KG1 (cell line): ENCODE measurements at regions not wholly inside any gene's neighbourhood (a gene's known extent, or its start where the extent isn't known, plus 50 kb on each side); places are given as distances from the start of the nearest gene placed in this dataset.
"Not testable (repeated sequence)": the region's sequence is repeated elsewhere in the genome, so short reads cannot be mapped to it uniquely, and the experiment has no call there.

Source experiments
- DNase-seq: peaks from one replicate; lab custom pipeline; 2025; lab: John Stamatoyannopoulos, UW

GRCh38 chr16:59543641-59544040 is 809.5 kb upstream of the GOT2 start:
- no peak for DNase-seq

GRCh38 chr16:59540621-59541020 is 806.5 kb upstream of the GOT2 start:
- no peak for DNase-seq

- DNase-seq, result no peak
These were observed 801.2 kb upstream of the GOT2 start for GRCh38 chr16:59535298-59535697.

- DNase-seq, result no peak
These were observed 793.3 kb upstream of the GOT2 start for GRCh38 chr16:59527206-59527997.

- no peak for DNase-seq
These were observed 788.7 kb upstream of the GOT2 start for GRCh38 chr16:59522826-59523225.

- DNase-seq, result not testable (repeated sequence)
These were observed 784.6 kb upstream of the GOT2 start for GRCh38 chr16:59518721-59519120.

- DNase-seq, result no peak
These were observed 780.5 kb upstream of the GOT2 start for GRCh38 chr16:59514651-59515050.

- DNase-seq, result no peak
These were observed 775.9 kb upstream of the GOT2 start for GRCh38 chr16:59510008-59510424.

GRCh38 chr16:59500601-59501000 is 766.5 kb upstream of the GOT2 start:
- no peak for DNase-seq

- DNase-seq, result no peak
These were observed 753.0 kb upstream of the GOT2 start for GRCh38 chr16:59487067-59487466.

GRCh38 chr16:59484833-59485516 is 750.9 kb upstream of the GOT2 start:
- no peak for DNase-seq

GRCh38 chr16:59478838-59479237 is 744.7 kb upstream of the GOT2 start:
- no peak for DNase-seq

GRCh38 chr16:59470556-59470955 is 736.4 kb upstream of the GOT2 start:
- no peak for DNase-seq

GRCh38 chr16:59469266-59469665 is 735.1 kb upstream of the GOT2 start:
- no peak for DNase-seq

- DNase-seq, result no peak
These were observed 729.7 kb upstream of the GOT2 start for GRCh38 chr16:59463776-59464175.

- DNase-seq, result no peak
These were observed 725.7 kb upstream of the GOT2 start for GRCh38 chr16:59459806-59460205.

- no peak for DNase-seq
These were observed 721.4 kb upstream of the GOT2 start for GRCh38 chr16:59455497-59455896.

GRCh38 chr16:59450513-59450912 is 716.4 kb upstream of the GOT2 start:
- not testable (repeated sequence) for DNase-seq

- no peak for DNase-seq
These were observed 706.4 kb upstream of the GOT2 start for GRCh38 chr16:59440502-59440901.

- no peak for DNase-seq
These were observed 698.8 kb upstream of the GOT2 start for GRCh38 chr16:59432896-59433295.

GRCh38 chr16:59432276-59432675 is 698.2 kb upstream of the GOT2 start:
- DNase-seq, result no peak

GRCh38 chr16:59424714-59425273 is 690.7 kb upstream of the GOT2 start:
- DNase-seq, result no peak
